Dermis microvascular lymphatic vessel endothelial cell (primary cell): ENCODE measurements at regions not wholly inside any gene's neighbourhood (a gene's known extent, or its start where the extent isn't known, plus 50 kb on each side); places are given as distances from the start of the nearest gene placed in this dataset.
"Not testable (repeated sequence)": the region's sequence is repeated elsewhere in the genome, so short reads cannot be mapped to it uniquely, and the experiment has no call there.

ENCODE experiments used
- DNase-seq, 2 donors: peaks; one replicate each; pipeline versions ENCODE4 v3.0.0 to v3.0.0-alpha.2; 2010; ENCODE audit warnings: low read depth in 2 of 2

- no peak for DNase-seq
These were observed 174.9 kb downstream of the ETAA1 start for GRCh38 chr2:67571785-67572718.

- peak; percentile 61 to 71 for DNase-seq
These were observed 175.7 kb downstream of the ETAA1 start for GRCh38 chr2:67572721-67573435.

GRCh38 chr2:67574230-67574629 is 177.1 kb downstream of the ETAA1 start:
- DNase-seq: peak in 1 of 2 donors; percentile 48

- no peak for DNase-seq
These were observed 179.1 kb downstream of the ETAA1 start for GRCh38 chr2:67576226-67576625.

- DNase-seq: peak; percentile 55 to 76
These were observed 179.9 kb downstream of the ETAA1 start for GRCh38 chr2:67576991-67577390.

GRCh38 chr2:67579216-67579615 is 182.1 kb downstream of the ETAA1 start:
- no peak for DNase-seq

- DNase-seq: no peak
These were observed 182.7 kb downstream of the ETAA1 start for GRCh38 chr2:67579806-67580205.

- peak in 1 of 2 donors; percentile 31 for DNase-seq
These were observed 184.6 kb downstream of the ETAA1 start for GRCh38 chr2:67581751-67582150.

GRCh38 chr2:67583185-67583584 is 186.1 kb downstream of the ETAA1 start:
- DNase-seq: no peak

- DNase-seq: no peak
These were observed 188.3 kb downstream of the ETAA1 start for GRCh38 chr2:67585400-67585799.

- not testable (repeated sequence) for DNase-seq
These were observed 192.0 kb downstream of the ETAA1 start for GRCh38 chr2:67589121-67589520.

GRCh38 chr2:67594522-67594921 is 197.4 kb downstream of the ETAA1 start:
- not testable (repeated sequence) for DNase-seq

- DNase-seq: no peak
These were observed 199.7 kb downstream of the ETAA1 start for GRCh38 chr2:67596871-67597270.

GRCh38 chr2:67599561-67599960 is 202.4 kb downstream of the ETAA1 start:
- DNase-seq: no peak

- DNase-seq: no peak
These were observed 203.2 kb downstream of the ETAA1 start for GRCh38 chr2:67600222-67600871.

- no peak for DNase-seq
These were observed 203.8 kb downstream of the ETAA1 start for GRCh38 chr2:67600946-67601345.

GRCh38 chr2:67604360-67604759 is 207.2 kb downstream of the ETAA1 start:
- no peak for DNase-seq

GRCh38 chr2:67612576-67613042 is 215.5 kb downstream of the ETAA1 start:
- DNase-seq: no peak

GRCh38 chr2:67613227-67613626 is 216.1 kb downstream of the ETAA1 start:
- no peak for DNase-seq

GRCh38 chr2:67614454-67614853 is 217.3 kb downstream of the ETAA1 start:
- DNase-seq: no peak

GRCh38 chr2:67616749-67617148 is 219.6 kb downstream of the ETAA1 start:
- peak; percentile 48 to 51 for DNase-seq

- no peak for DNase-seq
These were observed 222.1 kb downstream of the ETAA1 start for GRCh38 chr2:67619204-67619603.
